H9 (cell line): ENCODE measurements at regions not wholly inside any gene's neighbourhood (a gene's known extent, or its start where the extent isn't known, plus 50 kb on each side); places are given as distances from the start of the nearest gene placed in this dataset.

ENCODE experiments used
- DNase-seq: peaks from one replicate; pipeline ENCODE4 v3.0.0-alpha.2; 2017
- H2AFZ ChIP-seq: one replicate; pipeline ENCODE4 v1.6.1; 2013; ENCODE audit warnings: mild to moderate bottlenecking, low read length, control low read depth, moderate library complexity
- H2AK5ac ChIP-seq: 2 replicates; pipeline ENCODE4 v1.6.1; 2013; ENCODE audit warnings: low read length, control low read depth, mixed read lengths; ENCODE audit not compliant: insufficient read length
- H2BK120ac ChIP-seq: one replicate; pipeline ENCODE4 v1.6.1; 2013; ENCODE audit warnings: low read depth, mild to moderate bottlenecking, low read length, control low read depth, inconsistent platforms; ENCODE audit not compliant: poor library complexity, severe bottlenecking
- H2BK12ac ChIP-seq: 2 replicates; pipeline ENCODE4 v1.6.1; 2013; ENCODE audit warnings: low read length, control low read depth, mixed read lengths, low read depth; ENCODE audit not compliant: insufficient read length
- H2BK15ac ChIP-seq: 2 replicates; pipeline ENCODE4 v1.6.1; 2013; ENCODE audit warnings: low read depth, low read length, control low read depth
- H2BK20ac ChIP-seq: one replicate; pipeline ENCODE4 v1.6.1; 2013; ENCODE audit warnings: low read depth, mild to moderate bottlenecking, low read length, control low read depth, inconsistent platforms; ENCODE audit not compliant: poor library complexity, severe bottlenecking
- H2BK5ac ChIP-seq: 2 replicates; pipeline ENCODE4 v1.6.1; 2013; ENCODE audit warnings: low read length, control low read depth, mixed read lengths; ENCODE audit not compliant: insufficient read length
- H3K14ac ChIP-seq: 2 replicates; pipeline ENCODE4 v1.6.1; 2013; ENCODE audit warnings: low read length, control low read depth; ENCODE audit not compliant: insufficient read depth
- H3K18ac ChIP-seq: 2 replicates; pipeline ENCODE4 v1.6.1; 2013; ENCODE audit warnings: low read depth, mild to moderate bottlenecking, mixed read lengths, low read length, control low read depth; ENCODE audit not compliant: insufficient read length
- H3K23ac ChIP-seq: 2 replicates; pipeline ENCODE4 v1.6.1; 2013; ENCODE audit warnings: low read length, control low read depth, mixed read lengths, low read depth; ENCODE audit not compliant: insufficient read length
- H3K23me2 ChIP-seq: 2 replicates; pipeline ENCODE4 v1.6.1; 2013; ENCODE audit warnings: low read depth, mild to moderate bottlenecking, mixed read lengths, low read length, control low read depth; ENCODE audit not compliant: insufficient read length, poor library complexity, severe bottlenecking
- H3K27ac ChIP-seq: 2 replicates; pipeline ENCODE4 v1.5.1; 2013; ENCODE audit warnings: low read length, control low read depth, mixed read lengths, low read depth; ENCODE audit not compliant: insufficient read length
- H3K27me3 ChIP-seq: 2 replicates; pipeline ENCODE4 v1.6.1; 2013; ENCODE audit warnings: low read length, control low read depth, inconsistent platforms; ENCODE audit not compliant: insufficient read depth
- H3K4ac ChIP-seq: 2 replicates; pipeline ENCODE4 v1.6.1; 2013; ENCODE audit warnings: low read depth, mild to moderate bottlenecking, control low read depth, inconsistent platforms, low read length, moderate library complexity
- H3K4me1 ChIP-seq: 2 replicates; pipeline ENCODE4 v1.6.1; 2013; ENCODE audit warnings: low read length, control low read depth, inconsistent platforms; ENCODE audit not compliant: insufficient read depth
- H3K4me2 ChIP-seq: 2 replicates; pipeline ENCODE4 v1.6.1; 2013; ENCODE audit warnings: low read length, control low read depth, mixed read lengths; ENCODE audit not compliant: insufficient read length, insufficient read depth
- H3K56ac ChIP-seq: 2 replicates; pipeline ENCODE4 v1.6.1; 2013; ENCODE audit warnings: low read depth, mild to moderate bottlenecking, mixed read lengths, low read length, control low read depth; ENCODE audit not compliant: insufficient read length
- H3K79me1 ChIP-seq: 2 replicates; pipeline ENCODE4 v1.6.1; 2013; ENCODE audit warnings: low read depth, mild to moderate bottlenecking, moderate library complexity, low read length, control low read depth, inconsistent platforms; ENCODE audit not compliant: insufficient read depth, poor library complexity, severe bottlenecking
- H3K79me2 ChIP-seq: 2 replicates; pipeline ENCODE4 v1.6.1; 2013; ENCODE audit warnings: low read length, control low read depth, inconsistent platforms; ENCODE audit not compliant: insufficient read depth
- H3K9ac ChIP-seq: 2 replicates; pipeline ENCODE4 v1.6.1; 2013; ENCODE audit warnings: low read length, control low read depth, mixed read lengths; ENCODE audit not compliant: insufficient read length; ENCODE audit errors: extremely low read depth
- H3K9me3 ChIP-seq: one replicate; pipeline ENCODE4 v1.6.1; 2013; ENCODE audit warnings: low read depth, low read length, inconsistent platforms; ENCODE audit not compliant: control insufficient read depth
- H3T11ph ChIP-seq: one replicate; pipeline ENCODE4 v1.6.1; 2013; ENCODE audit warnings: mild to moderate bottlenecking, low read length, control low read depth, inconsistent platforms
- H4K20me1 ChIP-seq: one replicate; pipeline ENCODE4 v1.6.1; 2013; ENCODE audit not compliant: control insufficient read depth, insufficient read length, insufficient read depth
- H4K5ac ChIP-seq: 2 replicates; pipeline ENCODE4 v1.6.1; 2013; ENCODE audit warnings: low read depth, mild to moderate bottlenecking, mixed read lengths, low read length, control low read depth; ENCODE audit not compliant: insufficient read length
- H4K8ac ChIP-seq: replicated peaks from 2 replicates; pipeline ENCODE4 v1.6.1; 2013; ENCODE audit warnings: low read length, control low read depth, mixed read lengths, low read depth; ENCODE audit not compliant: insufficient read length
- H4K91ac ChIP-seq: 2 replicates; pipeline ENCODE4 v1.6.1; 2013; ENCODE audit warnings: low read depth, mild to moderate bottlenecking, moderate library complexity, mixed read lengths, low read length, control low read depth; ENCODE audit not compliant: insufficient read length
- H3K27ac Mint-ChIP-seq, 3 experiments: 2 replicates in 2 of 3; 3 replicates in 1 of 3; pipeline ENCODE4 v1.8.0; 2020 to 2021; ENCODE audit warnings: mixed read lengths in 3 of 3, mild to moderate bottlenecking in 1 of 3, moderate library complexity in 1 of 3
- H3K27me3 Mint-ChIP-seq: 2 replicates; pipeline ENCODE4 v1.8.0; 2021; ENCODE audit warnings: low read depth, mild to moderate bottlenecking, moderate library complexity, mixed read lengths
- H3K36me3 Mint-ChIP-seq, 3 experiments: 2 replicates in 2 of 3; 3 replicates in 1 of 3; pipeline ENCODE4 v1.8.0; 2020 to 2021; ENCODE audit warnings: low read depth in 3 of 3, mixed read lengths in 3 of 3; ENCODE audit not compliant: insufficient read depth in 1 of 3
- H3K4me1 Mint-ChIP-seq, 2 experiments: 2 replicates each; pipeline ENCODE4 v1.8.0; 2020; ENCODE audit warnings: mixed read lengths in 2 of 2
- H3K4me3 Mint-ChIP-seq, 2 experiments: 2 replicates in 1 of 2; 3 replicates in 1 of 2; pipeline ENCODE4 v1.8.0; 2020 to 2021; ENCODE audit warnings: mild to moderate bottlenecking in 2 of 2, mixed read lengths in 2 of 2, moderate library complexity in 1 of 2
- H3K9me3 Mint-ChIP-seq, 2 experiments: 2 replicates in 1 of 2; 3 replicates in 1 of 2; pipeline ENCODE4 v1.8.0; 2020; ENCODE audit warnings: mild to moderate bottlenecking in 2 of 2, mixed read lengths in 2 of 2, moderate library complexity in 1 of 2
- WGBS: extraction: QIAGEN DNeasy Blood & Tissue Kit; methylation state at CpG from one replicate; pipeline ENCODE4 v1.1.7; 2013; ENCODE audit warnings: missing lambda C conversion rate, low lambda C conversion rate, mixed read lengths; ENCODE audit not compliant: insufficient read length; ENCODE audit errors: extremely low coverage; 5-methylcytosine and 5-hydroxymethylcytosine counted together
- TF ChIP-seq, protein P1 (sequence below): fragments of 200-600 bp; sonication (generic); conservative IDR thresholded peaks from 3 replicates; pipeline ENCODE4 v1.8.0; 2021; ENCODE audit warnings: antibody characterized with exemption, mild to moderate bottlenecking

DNA sequence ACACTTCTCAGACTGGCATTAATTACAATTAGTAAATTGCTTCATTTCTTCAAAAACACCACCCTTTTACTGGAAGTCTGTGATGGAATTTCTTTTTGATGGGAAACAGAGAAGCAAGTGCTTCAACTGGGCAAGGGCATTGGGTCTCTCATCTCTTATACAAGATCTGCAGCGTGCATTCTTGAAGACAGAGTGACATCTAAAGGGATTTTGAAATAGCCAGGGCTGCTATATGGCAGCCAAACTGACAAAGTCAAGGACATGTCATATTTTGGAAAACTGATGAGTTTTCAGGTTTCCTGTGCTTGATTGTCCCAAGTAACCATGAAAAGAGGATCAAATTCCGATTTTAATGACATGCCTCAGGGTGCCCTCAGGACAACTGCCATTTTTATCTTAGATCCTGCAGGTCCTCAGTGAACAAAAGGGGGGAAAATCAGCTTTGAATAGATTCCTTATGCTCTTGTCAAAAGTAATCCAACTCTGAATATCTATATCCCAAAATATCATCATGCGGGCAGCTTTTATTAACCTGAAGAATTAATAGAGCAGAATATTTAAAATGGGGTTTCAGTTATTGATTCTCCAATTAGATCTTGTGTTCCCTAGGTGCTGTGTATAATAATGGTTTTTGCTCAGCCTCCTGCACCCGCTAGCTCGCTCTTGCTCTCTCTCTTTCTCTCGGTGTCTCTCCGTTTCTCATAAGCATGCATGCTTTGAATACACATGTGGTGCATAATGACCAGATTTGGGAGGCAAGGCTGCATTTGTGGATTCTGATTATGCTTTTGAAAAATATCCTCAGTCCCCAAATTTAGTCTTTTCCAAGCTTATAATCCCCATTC lies 221.8 kb downstream of the TTLL7 start:
- Histone ChIP-seq H2BK120ac (no peak overlapping the region), H3K23me2 (no peaks in the 10 kb centered on the region), H3K79me1 (no peaks in the 10 kb centered on the region), H2BK15ac (no peak overlapping the region), H4K91ac (no peak overlapping the region), H3K4me1 (no peaks in the 10 kb centered on the region; the same call in 1 of the 2 replicates), H2AFZ (no peak overlapping the region), H2BK20ac (no peak overlapping the region), H3K14ac (no peak overlapping the region), H3T11ph (no peak overlapping the region), H2BK5ac (no peak overlapping the region), H4K20me1 (no peaks in the 10 kb centered on the region), H3K79me2 (no peaks in the 10 kb centered on the region), H3K4me2 (no peak overlapping the region), H3K27me3 (no peaks in the 10 kb centered on the region), H3K9ac (no peak overlapping the region), H3K27ac (no peak overlapping the region), H3K18ac (no peak overlapping the region), H4K8ac (no peak overlapping the region), H2BK12ac (no peak overlapping the region), H4K5ac (no peak overlapping the region), H3K23ac (no peak overlapping the region), H3K9me3 (no peaks in the 10 kb centered on the region), H3K4ac (no peak overlapping the region), H2AK5ac (no peak overlapping the region), H3K56ac (no peak overlapping the region)
- H3K36me3 Mint-ChIP-seq, result no peaks in the 10 kb centered on the region
- H3K27me3 Mint-ChIP-seq, result no peaks in the 10 kb centered on the region
- no peaks in the 10 kb centered on the region for H3K9me3 Mint-ChIP-seq
- DNase-seq, result no peak
- peaks cover 13 to 15% of the 10 kb centered on the region in 2 experiments for H3K4me1 Mint-ChIP-seq
- H3K4me3 Mint-ChIP-seq, result no peak overlapping the region
- H3K27ac Mint-ChIP-seq, result no peak overlapping the region
- TF ChIP-seq, protein P1, sequence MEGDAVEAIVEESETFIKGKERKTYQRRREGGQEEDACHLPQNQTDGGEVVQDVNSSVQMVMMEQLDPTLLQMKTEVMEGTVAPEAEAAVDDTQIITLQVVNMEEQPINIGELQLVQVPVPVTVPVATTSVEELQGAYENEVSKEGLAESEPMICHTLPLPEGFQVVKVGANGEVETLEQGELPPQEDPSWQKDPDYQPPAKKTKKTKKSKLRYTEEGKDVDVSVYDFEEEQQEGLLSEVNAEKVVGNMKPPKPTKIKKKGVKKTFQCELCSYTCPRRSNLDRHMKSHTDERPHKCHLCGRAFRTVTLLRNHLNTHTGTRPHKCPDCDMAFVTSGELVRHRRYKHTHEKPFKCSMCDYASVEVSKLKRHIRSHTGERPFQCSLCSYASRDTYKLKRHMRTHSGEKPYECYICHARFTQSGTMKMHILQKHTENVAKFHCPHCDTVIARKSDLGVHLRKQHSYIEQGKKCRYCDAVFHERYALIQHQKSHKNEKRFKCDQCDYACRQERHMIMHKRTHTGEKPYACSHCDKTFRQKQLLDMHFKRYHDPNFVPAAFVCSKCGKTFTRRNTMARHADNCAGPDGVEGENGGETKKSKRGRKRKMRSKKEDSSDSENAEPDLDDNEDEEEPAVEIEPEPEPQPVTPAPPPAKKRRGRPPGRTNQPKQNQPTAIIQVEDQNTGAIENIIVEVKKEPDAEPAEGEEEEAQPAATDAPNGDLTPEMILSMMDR, result no peak
- WGBS, result no CpG with 5 or more reads among the region's 7 CpGs
